Gastrocnemius medialis (tissue), 4 donors: ENCODE measurements at regions not wholly inside any gene's neighbourhood (a gene's known extent, or its start where the extent isn't known, plus 50 kb on each side); places are given as distances from the start of the nearest gene placed in this dataset.
"Not testable (repeated sequence)": the region's sequence is repeated elsewhere in the genome, so short reads cannot be mapped to it uniquely, and the experiment has no call there.

ENCODE experiments used
- CTCF ChIP-seq, 5 experiments: fragments of 450-650 bp in 3 of 5; fragments of 200-600 bp in 2 of 5; sonication (generic) in 2 of 5; IDR thresholded peaks in 4 of 5; conservative IDR thresholded peaks in 1 of 5; 1 replicate in 4 of 5; 2 replicates in 1 of 5; pipeline ENCODE4 v1.5.1; 2016 to 2019; ENCODE audit warnings: antibody characterized with exemption in 5 of 5, mild to moderate bottlenecking in 3 of 5, moderate library complexity in 3 of 5
- POLR2A ChIP-seq, 2 donors: fragments of 450-650 bp; IDR thresholded peaks; one replicate each; pipeline ENCODE4 v1.6.1; 2017; ENCODE audit warnings: antibody characterized with exemption in 2 of 2, mild to moderate bottlenecking in 2 of 2, moderate library complexity in 2 of 2

GRCh38 chr21:9883047-9883446 is 638.3 kb upstream of the TPTE start:
- not testable (repeated sequence) for TF ChIP-seq CTCF (IDR thresholded peaks at IDR 0.05 in 4 of 5, conservative IDR thresholded peaks at IDR 0.05 in 1 of 5); POLR2A (IDR thresholded peaks at IDR 0.05)
